IMR-90 (cell line): ENCODE measurements at regions not wholly inside any gene's neighbourhood (a gene's known extent, or its start where the extent isn't known, plus 50 kb on each side); places are given as distances from the start of the nearest gene placed in this dataset.
"Not testable (repeated sequence)": the region's sequence is repeated elsewhere in the genome, so short reads cannot be mapped to it uniquely, and the experiment has no call there.

ENCODE experiments used
- ATAC-seq: fragments of 200-7000 bp; cut with Tn5 transposase; 2 replicates; pipeline ENCODE4 v1.9.1; 2020; ENCODE audit warnings: low read depth, mild to moderate bottlenecking, moderate library complexity
- BruUV-seq: library from RNA; stranded (reverse); fragments of 400-500 nt; replicated peaks from 2 replicates; lab custom pipeline; 2021; lab: Mats Ljungman, UMichigan
- CTCF ChIA-PET: fragments of 300-600 bp; formaldehyde crosslinking; extraction: SDS; loops from one replicate; lab custom pipeline; 2021; ENCODE audit warnings: antibody characterized with exemption; lab: Yijun Ruan, JAX
- POLR2A ChIA-PET: fragments of 300-600 bp; sonication (Branson Sonifier 250); formaldehyde crosslinking; loops from one replicate; lab custom pipeline; 2022; ENCODE audit warnings: antibody characterized with exemption; ENCODE audit not compliant: unreplicated experiment; lab: Charles Lee
- DNase-seq: peaks from one replicate; pipeline ENCODE4 v3.0.0; 2013
- H2AFZ ChIP-seq: replicated peaks from 2 replicates; pipeline ENCODE3; 2013; ENCODE audit warnings: low read length, mild to moderate bottlenecking; ENCODE audit not compliant: poor library complexity
- H2AK5ac ChIP-seq: 2 replicates; pipeline ENCODE4 v1.6.1; 2013; ENCODE audit warnings: low read depth, low read length, inconsistent platforms
- H2AK9ac ChIP-seq: replicated peaks from 2 replicates; pipeline ENCODE3; 2013; ENCODE audit warnings: mild to moderate bottlenecking, low read depth, low read length, moderate library complexity; ENCODE audit not compliant: poor library complexity
- H2BK120ac ChIP-seq: 2 replicates; pipeline ENCODE4 v1.6.1; 2013; ENCODE audit warnings: low read depth, low read length, inconsistent platforms
- H2BK15ac ChIP-seq: 3 replicates; pipeline ENCODE4 v1.6.1; 2013; ENCODE audit warnings: low read depth, low read length, inconsistent platforms
- H2BK20ac ChIP-seq: 2 replicates; pipeline ENCODE4 v1.6.1; 2013; ENCODE audit warnings: low read depth, mild to moderate bottlenecking, inconsistent platforms, low read length, moderate library complexity
- H2BK5ac ChIP-seq: 2 replicates; pipeline ENCODE4 v1.6.1; 2013; ENCODE audit warnings: mild to moderate bottlenecking, low read depth, low read length, inconsistent platforms; ENCODE audit not compliant: poor library complexity, severe bottlenecking
- H3K14ac ChIP-seq: replicated peaks from 2 replicates; pipeline ENCODE4 v1.6.1; 2013; ENCODE audit warnings: low read depth, low read length, inconsistent platforms
- H3K18ac ChIP-seq: 2 replicates; pipeline ENCODE4 v1.6.1; 2013; ENCODE audit warnings: low read depth, low read length, control low read depth
- H3K23ac ChIP-seq: 2 replicates; pipeline ENCODE4 v1.6.1; 2013; ENCODE audit warnings: low read depth, low read length, inconsistent platforms
- H3K27ac ChIP-seq: 2 replicates; pipeline ENCODE4 v1.5.1; 2013; ENCODE audit warnings: mild to moderate bottlenecking, control low read depth, low read length; ENCODE audit not compliant: insufficient read depth
- H3K27me3 ChIP-seq: 2 replicates; pipeline ENCODE4 v1.6.1; 2013; ENCODE audit warnings: low read length; ENCODE audit not compliant: control insufficient read depth, insufficient read depth
- H3K36me3 ChIP-seq: 2 replicates; pipeline ENCODE4 v1.6.1; 2013; ENCODE audit warnings: low read length, mixed read lengths; ENCODE audit not compliant: control insufficient read depth, insufficient read depth
- H3K4ac ChIP-seq: 2 replicates; pipeline ENCODE4 v1.6.1; 2013; ENCODE audit warnings: low read depth, low read length, inconsistent platforms
- H3K4me1 ChIP-seq: 2 replicates; pipeline ENCODE4 v1.6.1; 2013; ENCODE audit warnings: low read length, mixed read lengths; ENCODE audit not compliant: control insufficient read depth, insufficient read depth
- H3K4me2 ChIP-seq: 2 replicates; pipeline ENCODE4 v1.6.1; 2013; ENCODE audit warnings: low read depth, mild to moderate bottlenecking, control low read depth, low read length, moderate library complexity
- H3K4me3 ChIP-seq: 2 replicates; pipeline ENCODE4 v1.5.1; 2013; ENCODE audit warnings: low read depth, mild to moderate bottlenecking, control low read depth, low read length, moderate library complexity; ENCODE audit not compliant: insufficient read depth
- H3K56ac ChIP-seq: 2 replicates; pipeline ENCODE4 v1.6.1; 2013; ENCODE audit warnings: low read length, inconsistent platforms; ENCODE audit not compliant: insufficient read depth; ENCODE audit errors: extremely low read depth
- H3K79me1 ChIP-seq, 2 experiments: 2 replicates each; pipeline ENCODE4 v1.6.1; 2013; ENCODE audit warnings: low read length in 2 of 2, inconsistent platforms in 1 of 2, low read depth in 1 of 2
- H3K9ac ChIP-seq: 2 replicates; pipeline ENCODE4 v1.6.1; 2013; ENCODE audit warnings: low read depth, low read length, control low read depth
- H3K9me1 ChIP-seq: 2 replicates; pipeline ENCODE4 v1.6.1; 2013; ENCODE audit warnings: low read length, inconsistent platforms; ENCODE audit not compliant: insufficient read depth
- H3K9me3 ChIP-seq: 2 replicates; pipeline ENCODE4 v1.6.1; 2013; ENCODE audit warnings: low read length; ENCODE audit not compliant: control insufficient read depth, insufficient read depth
- H4K20me1 ChIP-seq: 2 replicates; pipeline ENCODE4 v1.6.1; 2013; ENCODE audit warnings: low read length, inconsistent platforms; ENCODE audit not compliant: insufficient read depth
- H4K5ac ChIP-seq: 2 replicates; pipeline ENCODE4 v1.6.1; 2013; ENCODE audit warnings: mild to moderate bottlenecking, low read depth, low read length, control low read depth
- H4K8ac ChIP-seq, 2 experiments: 2 replicates each; pipeline ENCODE4 v1.6.1; 2013; ENCODE audit warnings: low read depth in 2 of 2, low read length in 2 of 2, control low read depth in 1 of 2, inconsistent platforms in 1 of 2
- H4K91ac ChIP-seq: 2 replicates; pipeline ENCODE4 v1.6.1; 2013; ENCODE audit warnings: low read depth, low read length, inconsistent platforms; ENCODE audit not compliant: insufficient read depth
- WGBS, 2 experiments: methylation state at CpG; one replicate each; pipeline versions ENCODE4 v1.1.5 to v1.1.7; 2013; ENCODE audit warnings: missing lambda C conversion rate in 2 of 2; ENCODE audit not compliant: insufficient read length in 1 of 2; ENCODE audit errors: extremely low coverage in 2 of 2; 5-methylcytosine and 5-hydroxymethylcytosine counted together
- dilution Hi-C: fragments of 300-500 bp; cut with HindIII; formaldehyde crosslinking; loops from one replicate; pipeline ENCODE4 v1.14.3; 2018; ENCODE audit warnings: low sequenced_read_pairs; ENCODE audit not compliant: unreplicated experiment
- in situ Hi-C: fragments of 300-500 bp; cut with MboI; formaldehyde crosslinking; loops from 3 replicates; pipeline ENCODE4 v1.14.3; 2019; ENCODE audit warnings: low sequenced_read_pairs, inconsistent platforms, mixed read lengths
- intact Hi-C: fragments of 100-400 bp; cut with micrococcal nuclease; formaldehyde crosslinking; loops from 2 replicates; pipeline ENCODE4 v1.10.0; 2022

- DNase-seq, in situ Hi-C loops, H2BK15ac ChIP-seq, H4K91ac ChIP-seq, H2AK9ac ChIP-seq, H3K4ac ChIP-seq, H3K56ac ChIP-seq, H2BK5ac ChIP-seq, BruUV-seq, H2BK120ac ChIP-seq, H3K79me1 ChIP-seq, H2AFZ ChIP-seq, H3K23ac ChIP-seq, H4K20me1 ChIP-seq, H3K14ac ChIP-seq, H3K4me2 ChIP-seq, H4K8ac ChIP-seq, H3K18ac ChIP-seq, H3K9me3 ChIP-seq, POLR2A ChIA-PET, H3K27me3 ChIP-seq, H3K9ac ChIP-seq, intact Hi-C loops, ATAC-seq, H3K36me3 ChIP-seq, H3K27ac ChIP-seq, H3K4me3 ChIP-seq, H3K9me1 ChIP-seq, H4K5ac ChIP-seq, H2BK20ac ChIP-seq, dilution Hi-C loops, H2AK5ac ChIP-seq, H3K4me1 ChIP-seq: not testable (repeated sequence)
- WGBS, 2 experiments, result no CpG with 5 or more reads among the region's 7 CpGs
- CTCF ChIA-PET, result interaction anchor here (0.6 kb wide), 1 partner anchor 75 kb away, joined by 4 read pairs; no protein-coding TSS in a partner anchor
Measured at GRCh38 chr6:141926200-141926900, 206.4 kb upstream of the GJE1 start.
